ENCODE measurements at regions not wholly inside any gene's neighbourhood (a gene's known extent, or its start where the extent isn't known, plus 50 kb on each side); places are given as distances from the start of the nearest gene placed in this dataset.
"Not testable (repeated sequence)": the region's sequence is repeated elsewhere in the genome, so short reads cannot be mapped to it uniquely, and the experiment has no call there.

DNA sequence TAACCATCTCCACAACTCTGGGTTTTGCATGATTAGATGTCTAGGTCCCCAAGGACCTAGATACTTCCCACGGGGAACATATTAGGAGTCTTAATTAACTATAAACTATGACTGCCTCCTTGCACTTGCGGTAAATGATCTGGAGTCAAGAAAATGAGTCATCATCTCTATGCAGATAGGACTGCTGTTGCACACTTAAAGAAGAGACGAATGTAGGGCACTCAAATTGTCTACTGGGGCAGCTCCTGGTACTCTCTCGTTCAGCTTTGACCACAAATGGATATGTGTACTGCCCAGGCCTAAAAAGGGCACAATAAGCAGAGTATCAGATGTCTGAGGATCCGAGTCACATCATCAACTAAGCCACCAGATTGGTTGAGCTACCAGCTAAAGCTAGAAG is 1783.4 kb upstream of the AGA start:
- DNase-seq (ENCODE audit: low read depth, low spot score) = no peak

DNA sequence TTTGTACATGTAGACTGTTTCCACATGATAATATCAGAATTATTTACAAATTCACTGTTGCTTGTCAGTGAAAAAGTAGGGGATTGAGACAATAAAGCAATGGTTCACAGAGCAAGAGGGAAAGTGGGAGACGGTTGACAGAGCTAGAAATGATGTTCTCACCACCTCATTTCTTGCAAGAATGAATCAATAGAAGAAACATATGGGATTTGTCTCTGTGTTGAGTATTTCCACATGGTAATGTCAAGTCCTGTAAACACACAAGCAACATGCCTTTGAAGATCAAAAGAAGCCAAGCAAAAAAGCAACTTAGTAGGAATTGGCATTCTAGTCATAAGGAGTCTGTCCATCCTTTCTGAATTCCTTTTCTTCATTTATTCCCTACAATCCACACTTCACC is 1806.6 kb upstream of the AGA start:
- no peak for DNase-seq (ENCODE audit: low read depth, low spot score)

GRCh38 chr4:179268791-179269190 is 1826.6 kb upstream of the AGA start:
- no peak for DNase-seq (ENCODE audit: low read depth, low spot score)

DNA sequence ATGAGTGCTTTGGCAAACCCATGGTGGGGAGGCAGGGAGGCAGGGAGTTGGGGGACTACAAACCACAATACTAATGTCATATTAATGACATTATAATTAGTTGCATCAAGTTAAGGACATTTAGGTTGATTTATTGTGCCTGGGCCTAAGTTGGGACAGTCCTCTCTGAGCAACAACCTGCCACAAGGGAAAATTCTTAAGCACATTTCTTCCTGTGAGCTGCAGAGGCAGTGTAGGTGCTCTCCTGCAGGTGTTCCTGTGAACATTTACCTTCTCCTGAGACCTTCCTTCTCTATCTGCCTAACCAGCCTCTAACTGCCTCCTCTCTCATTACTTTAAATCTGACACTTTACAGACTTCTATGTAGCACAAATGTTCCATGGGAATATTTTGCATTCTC is 1830.0 kb upstream of the AGA start:
- DNase-seq (ENCODE audit: low read depth, low spot score) = no peak

- DNase-seq (ENCODE audit: low read depth, low spot score) = no peak
These were observed 1836.4 kb upstream of the AGA start for GRCh38 chr4:179278647-179279046.

- DNase-seq (ENCODE audit: low read depth, low spot score) = no peak
These were observed 1843.5 kb upstream of the AGA start for GRCh38 chr4:179285696-179286095.

GRCh38 chr4:179291657-179292056 is 1849.4 kb upstream of the AGA start:
- no peak for DNase-seq (ENCODE audit: low read depth, low spot score)

DNA sequence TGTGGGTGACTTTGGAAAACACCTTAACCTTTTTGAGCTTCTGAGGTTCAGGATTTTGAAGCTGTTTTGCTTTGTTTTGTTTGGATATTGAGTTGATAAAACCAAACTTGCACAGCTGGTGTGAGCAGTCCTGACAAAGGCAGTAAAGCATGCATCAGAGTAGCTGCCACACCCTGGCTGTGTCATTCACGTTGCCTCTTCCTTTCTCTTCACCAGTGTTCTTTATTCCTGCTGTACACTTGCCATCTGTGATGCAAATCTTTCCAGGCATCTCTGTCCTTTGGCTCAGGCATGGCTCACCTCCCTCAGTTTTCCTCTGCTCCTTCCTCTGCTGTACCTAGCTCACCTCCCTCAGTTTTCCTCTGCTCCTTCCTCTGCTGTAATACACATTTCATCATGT is 1850.2 kb upstream of the AGA start:
- DNase-seq (ENCODE audit: low read depth, low spot score) = no peak

GRCh38 chr4:179307297-179308136 is 1865.3 kb upstream of the AGA start:
- DNase-seq (ENCODE audit: low read depth, low spot score) = no peak

DNA sequence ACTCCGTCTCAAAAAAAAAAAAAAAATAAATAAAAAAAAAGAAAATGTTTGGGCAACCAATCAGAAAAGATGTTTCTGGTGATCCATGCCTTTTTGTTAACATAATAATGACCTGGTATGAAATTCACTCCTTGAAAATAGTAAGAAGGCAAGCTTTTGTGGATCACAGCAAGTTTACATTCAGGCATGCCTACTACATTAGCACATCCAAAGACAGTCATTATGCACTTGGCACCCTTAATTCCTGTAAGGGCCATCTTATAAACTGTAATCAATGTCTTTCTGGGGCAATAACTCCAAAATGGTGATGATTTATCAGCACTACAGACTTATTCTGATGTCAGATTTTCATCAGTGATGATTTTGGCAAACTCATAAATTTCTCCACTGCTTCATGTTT is 1871.6 kb upstream of the AGA start:
- DNase-seq (ENCODE audit: low read depth, low spot score) = no peak

- DNase-seq (ENCODE audit: low read depth, low spot score) = no peak
These were observed 1882.9 kb upstream of the AGA start for GRCh38 chr4:179325181-179325580.

DNA sequence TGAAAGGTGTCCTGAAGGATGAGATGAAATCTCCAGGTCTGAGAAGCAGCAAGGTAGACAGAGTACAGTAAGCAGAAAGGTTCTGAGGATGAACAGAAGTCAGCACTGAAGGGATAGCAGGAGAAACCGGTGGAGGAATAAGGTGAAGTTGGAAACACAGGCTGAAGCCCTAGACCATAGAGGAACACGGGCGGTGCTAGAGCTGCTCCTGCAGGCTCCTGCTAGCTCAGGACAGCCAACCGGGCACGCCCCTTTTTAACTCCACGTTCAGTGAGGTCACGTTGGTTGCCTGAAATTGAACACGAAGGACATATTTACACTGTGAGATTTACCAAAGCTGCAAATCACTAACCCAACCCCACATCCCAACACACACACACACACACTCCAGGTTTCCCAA is 1886.4 kb upstream of the AGA start:
- no peak for DNase-seq (ENCODE audit: low read depth, low spot score)

DNA sequence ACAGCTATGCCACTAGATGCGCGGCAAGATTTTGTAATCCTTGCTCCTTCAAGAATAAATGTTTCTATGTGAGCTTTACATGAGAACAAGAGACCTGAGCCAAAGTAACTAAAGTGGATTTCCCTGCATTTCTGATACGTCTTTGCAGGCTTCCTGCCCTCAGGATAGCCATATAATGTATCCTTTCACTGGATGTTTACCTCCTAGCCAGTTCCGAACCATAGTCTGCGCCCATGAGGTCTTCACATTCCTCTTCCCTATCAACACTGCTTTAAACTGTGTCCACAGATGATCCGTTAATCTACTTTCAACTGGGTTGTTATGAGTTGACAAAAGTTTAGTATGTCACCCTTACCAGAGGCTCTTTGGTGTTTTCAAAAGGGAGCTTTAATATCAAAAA is 1889.1 kb upstream of the AGA start:
- DNase-seq (ENCODE audit: low read depth, low spot score) = no peak

- no peak for DNase-seq (ENCODE audit: low read depth, low spot score)
These were observed 1902.6 kb upstream of the AGA start for GRCh38 chr4:179344861-179345260.

DNA sequence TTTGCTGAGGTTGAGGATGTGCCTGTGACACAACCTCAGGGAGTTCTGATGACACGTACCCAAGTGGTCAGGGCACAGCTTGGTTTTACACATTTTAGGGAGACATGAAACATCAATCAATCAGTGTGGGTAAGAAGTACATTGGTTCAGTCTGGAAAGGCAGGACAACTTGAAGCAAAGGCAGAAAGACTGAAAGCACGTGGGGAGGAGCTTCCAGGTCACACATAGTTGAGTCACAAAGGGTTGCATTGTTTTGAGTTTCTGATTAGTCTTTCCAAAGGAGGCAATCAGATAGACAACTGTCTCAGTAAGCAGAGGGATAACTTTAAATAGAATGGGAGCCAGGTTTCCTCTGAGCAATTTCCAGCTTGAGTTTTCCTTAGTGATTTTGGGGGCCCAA is 1910.0 kb upstream of the AGA start:
- no peak for DNase-seq (ENCODE audit: low read depth, low spot score)

DNA sequence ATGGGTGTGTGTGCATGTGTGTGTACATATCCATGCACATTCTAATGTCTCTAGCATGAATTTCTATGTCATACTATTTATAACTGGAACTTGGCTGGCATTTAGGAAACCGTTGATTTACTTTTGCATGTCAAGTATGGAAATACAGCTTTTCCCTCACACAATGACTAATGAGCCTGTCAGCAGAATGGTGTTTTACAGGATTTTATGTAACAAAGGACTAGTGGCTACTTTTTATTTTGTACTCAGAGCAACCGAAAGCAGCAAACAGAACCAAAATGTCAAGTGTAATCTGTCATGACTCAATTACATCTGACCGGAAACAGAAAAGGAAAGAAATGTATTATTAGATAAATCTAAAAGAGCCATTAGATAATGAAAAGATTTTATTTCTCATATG is 1911.5 kb upstream of the AGA start:
- no peak for DNase-seq (ENCODE audit: low read depth, low spot score)

GRCh38 chr4:179361978-179362486 is 1919.8 kb upstream of the AGA start:
- DNase-seq (ENCODE audit: low read depth, low spot score) = no peak

- DNase-seq (ENCODE audit: low read depth, low spot score) = not testable (repeated sequence)
These were observed 1923.7 kb upstream of the AGA start for GRCh38 chr4:179365932-179366331.

DNA sequence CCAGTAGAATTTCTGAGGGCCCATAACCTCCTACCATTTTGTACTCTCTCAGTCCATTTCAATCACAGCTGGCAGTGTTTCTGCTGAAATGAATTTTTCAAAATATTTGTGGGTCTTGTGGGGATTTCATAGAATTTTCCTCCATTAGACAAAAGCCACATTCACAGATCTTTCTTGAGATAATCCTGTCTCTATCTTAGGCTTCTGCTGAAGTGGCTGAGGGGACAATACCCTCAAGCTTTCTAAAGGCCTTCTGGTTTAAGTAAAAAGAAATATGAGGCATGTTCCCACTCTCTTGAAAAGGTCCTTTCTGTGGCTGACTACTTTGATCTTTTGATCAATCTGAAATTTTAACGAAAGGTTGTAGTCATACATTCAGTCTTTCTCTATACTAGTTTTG is 1930.0 kb upstream of the AGA start:
- DNase-seq (ENCODE audit: low read depth, low spot score) = no peak

GRCh38 chr4:179372746-179373145 is 1930.5 kb upstream of the AGA start:
- DNase-seq (ENCODE audit: low read depth, low spot score) = no peak

GRCh38 chr4:179378847-179379246 is 1936.6 kb upstream of the AGA start:
- DNase-seq (ENCODE audit: low read depth, low spot score) = not testable (repeated sequence)

DNA sequence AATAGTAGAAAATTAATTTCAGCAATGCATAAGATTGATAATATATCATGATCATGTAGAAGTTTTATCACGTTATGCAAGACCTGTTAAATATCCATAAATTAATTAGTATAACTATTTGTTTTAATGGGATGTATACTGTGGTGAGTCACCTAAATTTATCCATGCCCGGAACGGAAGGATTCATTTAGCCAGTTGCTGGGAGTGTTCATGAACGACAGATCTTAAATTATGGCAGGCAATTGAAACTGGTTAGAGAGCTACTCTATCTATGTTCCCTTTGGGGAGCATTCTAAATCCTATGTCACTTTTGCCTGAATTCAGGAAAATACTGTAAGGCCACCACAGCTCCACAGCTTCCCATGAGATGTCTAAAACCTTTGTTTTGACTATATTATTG is 1950.5 kb upstream of the AGA start:
- DNase-seq (ENCODE audit: low read depth, low spot score) = no peak

DNA sequence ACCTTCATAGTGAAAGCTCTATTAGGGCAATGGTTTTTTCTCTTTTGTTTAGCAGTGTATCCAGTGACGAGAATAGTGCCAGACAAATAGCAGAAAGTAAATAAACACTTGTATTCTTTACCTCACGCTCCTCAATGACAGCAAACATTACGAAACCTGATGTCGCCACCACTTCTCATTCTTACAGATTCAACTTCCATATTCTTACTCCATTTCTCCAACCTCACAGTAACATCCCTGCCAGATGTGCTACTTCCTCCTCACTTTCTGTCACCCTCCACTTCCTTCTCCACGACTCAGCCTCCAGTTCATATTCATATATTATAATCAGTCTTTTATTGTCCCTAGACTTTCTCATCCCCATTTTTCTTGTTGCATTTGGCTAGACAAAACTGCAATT is 1956.2 kb upstream of the AGA start:
- DNase-seq (ENCODE audit: low read depth, low spot score) = no peak
